ENCODE measurements at regions not wholly inside any gene's neighbourhood (a gene's known extent, or its start where the extent isn't known, plus 50 kb on each side); places are given as distances from the start of the nearest gene placed in this dataset.

- TF ChIP-seq, protein P1, sequence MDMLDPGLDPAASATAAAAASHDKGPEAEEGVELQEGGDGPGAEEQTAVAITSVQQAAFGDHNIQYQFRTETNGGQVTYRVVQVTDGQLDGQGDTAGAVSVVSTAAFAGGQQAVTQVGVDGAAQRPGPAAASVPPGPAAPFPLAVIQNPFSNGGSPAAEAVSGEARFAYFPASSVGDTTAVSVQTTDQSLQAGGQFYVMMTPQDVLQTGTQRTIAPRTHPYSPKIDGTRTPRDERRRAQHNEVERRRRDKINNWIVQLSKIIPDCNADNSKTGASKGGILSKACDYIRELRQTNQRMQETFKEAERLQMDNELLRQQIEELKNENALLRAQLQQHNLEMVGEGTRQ (IDR thresholded peaks at IDR 0.05; ENCODE audit: low read depth, low read length): no peak
Measured at GRCh38 chr18:56152551-56153310, 485.7 kb downstream of the TXNL1 start (continued).

GRCh38 chr18:56148373-56148772 lies 490.0 kb downstream of the TXNL1 start:
- peak overlapping the region; percentile 92; the same call in 1 of the 2 replicates for H3K18ac ChIP-seq (ENCODE audit: low read depth, low read length)
- 0 out of 2 replicates have a peak, but pooled peaks cover 3% of the 10 kb centered on the region for H3K9me1 ChIP-seq (ENCODE audit: insufficient read depth, low read length)
- H2BK120ac ChIP-seq (ENCODE audit: low read depth, low read length): peak overlapping the region; percentile 96
- ChIA-PET POLR2A (ENCODE audit: unreplicated experiment) (no interaction called here), CTCF (no interaction called here)
- peak overlapping the region; percentile 75; the same call in 1 of the 2 replicates for H4K5ac ChIP-seq (ENCODE audit: low read depth, low read length)
- H3K4ac ChIP-seq (ENCODE audit: low read depth, low read length): peak overlapping the region; percentile 92; the same call in 1 of the 2 replicates
- H2BK20ac ChIP-seq (ENCODE audit: low read depth, low read length): peak overlapping the region; percentile 91
- no peak overlapping the region; the same call in 1 of the 2 replicates for H3K9ac ChIP-seq (ENCODE audit: low read depth, low read length)
- no peak overlapping the region for H2AK9ac ChIP-seq (replicated peaks; ENCODE audit: low read depth, low read length, poor library complexity)
- DNase-seq (peak; percentile 97), ATAC-seq (ENCODE audit: low read depth) (peak; percentile 91)
- peak overlapping the region; percentile 97 for H2BK5ac ChIP-seq (ENCODE audit: low read depth, low read length, poor library complexity, severe bottlenecking)
- H4K8ac ChIP-seq (ENCODE audit: low read depth in 2 of 2, low read length in 2 of 2): peak overlapping the region; percentile 63 to 88
- peaks cover 3% of the 10 kb centered on the region; the same call in 1 of the 2 replicates for H3K4me1 ChIP-seq (ENCODE audit: control insufficient read depth, insufficient read depth, low read length)
- H3K79me1 ChIP-seq (ENCODE audit: low read depth in 1 of 2, low read length in 2 of 2): no peaks in the 10 kb centered on the region
- H2AK5ac ChIP-seq (ENCODE audit: low read depth, low read length): no peak overlapping the region
- H2AFZ ChIP-seq (replicated peaks; ENCODE audit: low read length, poor library complexity): peak overlapping the region; percentile 60
- peak overlapping the region; percentile 92 for H4K91ac ChIP-seq (ENCODE audit: insufficient read depth, low read depth, low read length)
- peak overlapping the region; percentile 89 for H3K56ac ChIP-seq (ENCODE audit: extremely low read depth, insufficient read depth, low read length)
- dilution Hi-C loops (cut with HindIII; ENCODE audit: low sequenced_read_pairs, unreplicated experiment) (no loop called here), intact Hi-C loops (cut with micrococcal nuclease) (loop anchor here (2.0 kb wide), 1 partner anchor 52 kb away; no protein-coding TSS in a partner anchor), in situ Hi-C loops (cut with MboI; ENCODE audit: low sequenced_read_pairs) (no loop called here)
- no TSS peak for BruUV-seq (replicated peaks)
- H3K23ac ChIP-seq (ENCODE audit: low read depth, low read length): peak overlapping the region; percentile 93; the same call in 1 of the 2 replicates
- H3K9me3 ChIP-seq (ENCODE audit: control insufficient read depth, insufficient read depth, low read length): no peaks in the 10 kb centered on the region
- H3K27me3 ChIP-seq (ENCODE audit: control insufficient read depth, insufficient read depth, low read length): no peaks in the 10 kb centered on the region
- no peak overlapping the region for H3K4me3 ChIP-seq (ENCODE audit: insufficient read depth, low read depth, low read length)
- no peak overlapping the region; the same call in 1 of the 2 replicates for H3K4me2 ChIP-seq (ENCODE audit: low read depth, low read length)
- H3K36me3 ChIP-seq (ENCODE audit: control insufficient read depth, insufficient read depth, low read length): no peaks in the 10 kb centered on the region
- H3K27ac ChIP-seq (ENCODE audit: insufficient read depth, low read length): no peak overlapping the region
- H2BK15ac ChIP-seq (ENCODE audit: low read depth, low read length): peak overlapping the region; percentile 71
- no peaks in the 10 kb centered on the region for H4K20me1 ChIP-seq (ENCODE audit: insufficient read depth, low read length)
- peak overlapping the region; percentile 88 for H3K14ac ChIP-seq (replicated peaks; ENCODE audit: low read depth, low read length)
- TF ChIP-seq, protein P2, sequence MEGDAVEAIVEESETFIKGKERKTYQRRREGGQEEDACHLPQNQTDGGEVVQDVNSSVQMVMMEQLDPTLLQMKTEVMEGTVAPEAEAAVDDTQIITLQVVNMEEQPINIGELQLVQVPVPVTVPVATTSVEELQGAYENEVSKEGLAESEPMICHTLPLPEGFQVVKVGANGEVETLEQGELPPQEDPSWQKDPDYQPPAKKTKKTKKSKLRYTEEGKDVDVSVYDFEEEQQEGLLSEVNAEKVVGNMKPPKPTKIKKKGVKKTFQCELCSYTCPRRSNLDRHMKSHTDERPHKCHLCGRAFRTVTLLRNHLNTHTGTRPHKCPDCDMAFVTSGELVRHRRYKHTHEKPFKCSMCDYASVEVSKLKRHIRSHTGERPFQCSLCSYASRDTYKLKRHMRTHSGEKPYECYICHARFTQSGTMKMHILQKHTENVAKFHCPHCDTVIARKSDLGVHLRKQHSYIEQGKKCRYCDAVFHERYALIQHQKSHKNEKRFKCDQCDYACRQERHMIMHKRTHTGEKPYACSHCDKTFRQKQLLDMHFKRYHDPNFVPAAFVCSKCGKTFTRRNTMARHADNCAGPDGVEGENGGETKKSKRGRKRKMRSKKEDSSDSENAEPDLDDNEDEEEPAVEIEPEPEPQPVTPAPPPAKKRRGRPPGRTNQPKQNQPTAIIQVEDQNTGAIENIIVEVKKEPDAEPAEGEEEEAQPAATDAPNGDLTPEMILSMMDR (conservative IDR thresholded peaks at IDR 0.05; ENCODE audit: low read depth, low read length): no peak
- peak; percentile 14; the same call in 1 of the 2 replicates for TF ChIP-seq RAD21 (IDR thresholded peaks at IDR 0.05; ENCODE audit: low read length)
- no peak for TF ChIP-seq BHLHE40 (IDR thresholded peaks at IDR 0.05; ENCODE audit: low read depth, low read length)
- peak; percentile 61; the same call in 1 of the 2 replicates for TF ChIP-seq MAZ (IDR thresholded peaks at IDR 0.05; ENCODE audit: borderline replicate concordance, low read depth, low read length)
- TF ChIP-seq CEBPB (IDR thresholded peaks at IDR 0.05; ENCODE audit: low read depth, low read length): peak; percentile 55
- no peak for TF ChIP-seq ELK1 (IDR thresholded peaks at IDR 0.05; ENCODE audit: borderline replicate concordance, low read depth, low read length)
- TF ChIP-seq, protein P1 (IDR thresholded peaks at IDR 0.05; ENCODE audit: low read depth, low read length): no peak
- TF ChIP-seq SMC3 (IDR thresholded peaks at IDR 0.05; ENCODE audit: low read depth, low read length): no peak
- TF ChIP-seq NFE2L2 (IDR thresholded peaks at IDR 0.05; ENCODE audit: low read depth, low read length): no peak
- no peak for TF ChIP-seq CHD1 (IDR thresholded peaks at IDR 0.05; ENCODE audit: low read depth, low read length)

Data from IMR-90 (cell line).